Pancreas (tissue), 10 donors: ENCODE measurements at regions not wholly inside any gene's neighbourhood (a gene's known extent, or its start where the extent isn't known, plus 50 kb on each side); places are given as distances from the start of the nearest gene placed in this dataset.

Experiments used
- ATAC-seq, 4 donors: fragments of 200-7000 bp; cut with Tn5 transposase; one replicate each; pipeline versions ENCODE4 v1.8.0 to v1.9.1; 2020; ENCODE audit warnings: mild to moderate bottlenecking in 4 of 4, moderate library complexity in 4 of 4
- DNase-seq, 6 donors: peaks; one replicate each; pipeline ENCODE4 v3.0.0-alpha.2; 2020
- FAIRE-seq: peaks from 2 replicates; lab custom pipeline; 2012; peaks lifted over from hg19 to GRCh38; lab: Jason Lieb, UNC
- H3K27ac ChIP-seq, 4 donors: fragments of 200-600 bp; sonication (generic); 1 replicate in 3 of 4; 2 replicates in 1 of 4; pipeline versions ENCODE4 v1.5.0 to v1.8.0; 2020
- H3K27me3 ChIP-seq, 4 donors: fragments of 200-600 bp; one replicate each; pipeline ENCODE4 v1.8.0; 2021
- H3K36me3 ChIP-seq, 3 donors: fragments of 200-600 bp; sonication (generic) in 1 of 3; one replicate each; pipeline versions ENCODE4 v1.5.0 to v1.8.0; 2020 to 2021
- H3K4me1 ChIP-seq, 3 donors: fragments of 200-600 bp; one replicate each; pipeline ENCODE4 v1.8.0; 2021
- H3K4me3 ChIP-seq, 4 donors: fragments of 200-600 bp; sonication (generic) in 2 of 4; one replicate each; pipeline versions ENCODE4 v1.5.0 to v1.8.0; 2020 to 2021
- H3K9me3 ChIP-seq, 4 donors: fragments of 200-600 bp; one replicate each; pipeline ENCODE4 v1.8.0; 2021
- WGBS, 2 donors: extraction: QIAGEN DNeasy Blood & Tissue Kit; methylation state at CpG; one replicate each; pipeline ENCODE4 v1.1.7; 2013; 5-methylcytosine and 5-hydroxymethylcytosine counted together
- intact Hi-C, 3 donors: fragments of 100-400 bp; cut with DNase I; formaldehyde crosslinking; loops; one replicate each; pipeline versions ENCODE4 v1.11.1 to v1.14.2; 2022
- TF ChIP-seq, protein P1 (sequence below), 4 donors: fragments of 200-600 bp; sonication (generic) in 3 of 4; IDR thresholded peaks; one replicate each; pipeline versions ENCODE4 v1.5.0 to v1.8.0; 2021; ENCODE audit warnings: antibody characterized with exemption in 4 of 4
- donor health status: healthy with polysubstance abuse.
- donor health status: DM: no; HTN: no; CAD: no; lungs with moderate emphysema.
- donor health status: DM: no; HTN: no; CAD: no.
- donor health status: control.
- donor health status: control.
- donor health status: Bipolar disorder and iron deficiency.
- donor health status: DM: yes; HTN: yes; CAD: no.
- donor health status: DM: no; HTN: no; CAD: no.
- donor health status: DM: no; HTN: no; CAD: no.
- donor health status: DM: yes; HTN: yes; CAD: no.

DNA sequence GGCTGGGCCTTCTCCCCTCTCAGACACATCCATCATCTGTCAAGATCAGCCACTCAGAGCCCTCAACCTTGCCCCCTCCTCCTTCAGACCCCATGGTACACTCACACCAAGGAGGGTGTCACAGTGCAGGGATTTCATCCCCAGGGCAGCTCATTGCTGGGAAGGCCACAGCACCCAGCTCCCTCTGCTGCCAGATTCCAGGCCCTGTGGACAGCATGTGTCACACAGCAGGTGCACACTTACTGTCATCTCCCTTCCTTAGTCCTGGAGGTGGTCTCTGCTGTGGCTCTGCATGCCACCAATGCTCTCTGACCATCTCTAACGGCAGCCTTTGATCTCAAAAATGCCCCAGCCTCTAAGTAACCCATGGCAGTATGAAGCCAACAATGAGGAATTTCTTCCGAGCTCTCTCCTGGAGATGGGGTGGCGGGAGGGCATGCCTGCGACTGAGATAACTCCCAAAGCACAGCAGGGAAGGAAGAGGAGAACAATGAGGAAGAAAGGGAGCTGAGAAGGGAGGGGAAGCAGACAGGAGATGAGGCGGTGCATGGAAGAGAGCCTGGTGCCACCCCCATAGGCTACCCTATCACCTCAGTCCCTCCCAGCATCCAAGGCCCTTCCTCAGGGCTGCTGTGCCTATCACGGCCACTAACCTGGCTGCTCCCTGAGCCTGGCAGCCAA, 101.0 kb downstream of the SINHCAF start:
- FAIRE-seq (no peak), DNase-seq (peak in 1 of 6 donors; percentile 12), ATAC-seq (no peak)
- Histone ChIP-seq H3K9me3 (no peaks in the 10 kb centered on the region), H3K27ac (no peak overlapping the region), H3K36me3 (no peaks in the 10 kb centered on the region), H3K27me3 (no peaks in the 10 kb centered on the region), H3K4me3 (no peak overlapping the region), H3K4me1 (peaks cover 0 to 22% (median 12%) of the 10 kb centered on the region in 3 donors)
- WGBS, 2 donors = 79 to 82% methylated on average over 6 of the region's 6 CpGs
- TF ChIP-seq, protein P1, sequence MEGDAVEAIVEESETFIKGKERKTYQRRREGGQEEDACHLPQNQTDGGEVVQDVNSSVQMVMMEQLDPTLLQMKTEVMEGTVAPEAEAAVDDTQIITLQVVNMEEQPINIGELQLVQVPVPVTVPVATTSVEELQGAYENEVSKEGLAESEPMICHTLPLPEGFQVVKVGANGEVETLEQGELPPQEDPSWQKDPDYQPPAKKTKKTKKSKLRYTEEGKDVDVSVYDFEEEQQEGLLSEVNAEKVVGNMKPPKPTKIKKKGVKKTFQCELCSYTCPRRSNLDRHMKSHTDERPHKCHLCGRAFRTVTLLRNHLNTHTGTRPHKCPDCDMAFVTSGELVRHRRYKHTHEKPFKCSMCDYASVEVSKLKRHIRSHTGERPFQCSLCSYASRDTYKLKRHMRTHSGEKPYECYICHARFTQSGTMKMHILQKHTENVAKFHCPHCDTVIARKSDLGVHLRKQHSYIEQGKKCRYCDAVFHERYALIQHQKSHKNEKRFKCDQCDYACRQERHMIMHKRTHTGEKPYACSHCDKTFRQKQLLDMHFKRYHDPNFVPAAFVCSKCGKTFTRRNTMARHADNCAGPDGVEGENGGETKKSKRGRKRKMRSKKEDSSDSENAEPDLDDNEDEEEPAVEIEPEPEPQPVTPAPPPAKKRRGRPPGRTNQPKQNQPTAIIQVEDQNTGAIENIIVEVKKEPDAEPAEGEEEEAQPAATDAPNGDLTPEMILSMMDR (IDR thresholded peaks at IDR 0.05) = no peak
- intact Hi-C loops = no loop called here

DNA sequence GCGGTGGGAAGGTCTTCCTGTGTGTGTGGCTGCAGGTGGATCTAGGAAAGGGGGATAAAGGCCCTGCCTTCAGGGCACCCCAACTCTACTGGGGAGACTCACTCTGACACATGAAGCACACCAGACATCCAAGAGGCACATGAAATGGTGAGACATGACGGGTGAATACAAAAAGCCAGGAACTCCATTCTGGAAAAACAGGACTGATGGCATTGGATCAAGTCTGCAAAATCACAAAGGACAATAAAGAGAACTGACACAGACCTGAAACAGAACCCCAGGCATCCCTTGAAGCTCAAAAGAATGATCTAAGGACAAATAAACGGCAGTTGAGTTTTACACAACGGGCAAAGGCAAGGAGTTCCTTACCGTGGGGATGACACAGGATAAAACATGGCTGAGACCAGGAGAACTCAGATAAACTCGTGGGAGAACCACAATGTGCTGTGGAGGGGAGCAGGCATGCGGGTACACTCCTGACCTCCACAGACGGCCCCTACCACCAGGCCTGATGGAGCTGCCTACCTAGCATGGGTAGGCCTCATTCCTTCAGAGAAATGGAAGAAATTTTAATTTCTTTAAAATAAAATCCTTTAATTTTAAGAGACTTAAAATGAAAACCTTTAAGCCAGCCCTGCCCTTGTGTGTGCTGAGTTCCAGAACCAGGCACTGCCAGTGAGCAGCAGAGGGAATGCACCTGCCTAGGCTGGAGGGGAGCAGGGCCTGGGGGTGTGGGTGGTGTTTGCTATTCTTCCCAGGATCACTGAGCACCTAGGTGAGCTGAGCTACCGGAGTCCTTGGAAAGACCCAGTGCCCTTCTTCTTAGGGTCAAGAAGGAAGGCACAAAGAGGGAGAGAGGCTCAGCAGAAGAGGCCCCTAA, 100.1 kb downstream of the SINHCAF start:
- Histone ChIP-seq H3K4me1 (peaks cover 0 to 23% (median 13%) of the 10 kb centered on the region in 3 donors), H3K27ac (no peak overlapping the region), H3K27me3 (no peaks in the 10 kb centered on the region), H3K9me3 (no peaks in the 10 kb centered on the region), H3K36me3 (no peaks in the 10 kb centered on the region), H3K4me3 (no peak overlapping the region)
- FAIRE-seq = no peak
- TF ChIP-seq, protein P1 (IDR thresholded peaks at IDR 0.05) = no peak
- intact Hi-C loops = no loop called here
- peak in 1 of 6 donors; percentile 18 for DNase-seq
- no peak for ATAC-seq
- WGBS, 2 donors = 68 to 69% methylated on average over 9 of the region's 9 CpGs

DNA sequence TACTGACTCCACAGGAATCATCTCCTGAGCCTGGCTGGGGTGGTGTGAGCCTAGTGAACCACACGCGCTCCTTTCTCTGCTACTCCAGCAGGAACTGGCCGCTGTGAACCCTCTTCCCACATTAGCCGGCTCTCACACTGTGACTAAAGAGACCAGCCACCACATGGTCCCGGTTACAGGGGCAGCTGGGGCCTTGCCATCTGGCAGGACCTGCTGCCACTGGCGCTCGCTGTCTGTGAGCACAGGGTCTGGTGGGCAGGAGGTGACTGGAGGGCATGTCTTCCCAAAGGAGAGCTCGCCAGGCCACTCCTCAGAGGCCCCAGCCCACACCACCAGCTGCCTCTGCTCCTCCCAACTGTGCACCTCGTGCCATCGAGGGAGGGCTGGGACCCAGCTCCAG, 99.3 kb downstream of the SINHCAF start:
- Histone ChIP-seq H3K36me3 (no peaks in the 10 kb centered on the region), H3K4me1 (peaks cover 0 to 23% (median 13%) of the 10 kb centered on the region in 3 donors), H3K4me3 (no peak overlapping the region), H3K9me3 (no peaks in the 10 kb centered on the region), H3K27me3 (no peaks in the 10 kb centered on the region), H3K27ac (no peak overlapping the region)
- intact Hi-C loops = no loop called here
- DNase-seq (peak in 1 of 6 donors; percentile 63), FAIRE-seq (no peak), ATAC-seq (no peak)
- WGBS, 2 donors = 87 to 92% methylated on average over 10 of the region's 10 CpGs
- TF ChIP-seq, protein P1 (IDR thresholded peaks at IDR 0.05) = no peak

DNA sequence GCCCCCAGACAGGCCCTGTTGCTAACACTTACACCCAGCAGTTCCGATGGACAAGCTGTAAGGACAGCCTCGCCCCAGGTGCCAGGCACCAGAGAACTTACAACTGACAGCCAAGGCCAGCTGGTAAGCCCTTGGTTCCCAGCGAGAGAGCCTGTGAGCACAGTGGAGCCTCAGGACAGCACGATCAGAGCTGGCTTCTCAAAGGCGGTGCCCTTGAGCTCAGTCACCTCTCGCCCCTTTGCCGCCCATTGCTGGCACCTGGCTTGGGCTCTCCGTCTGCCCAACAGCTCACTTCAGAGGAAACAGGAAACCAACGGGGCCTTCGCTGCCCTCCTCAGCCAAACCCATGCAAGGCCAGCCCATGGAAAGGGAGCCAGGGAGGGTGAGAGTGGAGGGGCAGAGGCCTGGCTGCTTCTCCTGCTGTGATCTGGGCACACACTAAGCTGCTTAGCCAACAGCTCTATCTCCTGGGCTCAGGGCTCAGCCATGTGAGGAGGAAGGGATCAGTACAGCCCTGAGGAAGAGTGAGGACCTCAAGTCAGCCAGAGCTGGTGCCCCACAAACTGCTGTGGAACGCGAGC, 98.5 kb downstream of the SINHCAF start:
- peak in 3 of 4 donors; percentile 17 to 33 (median 22) for ATAC-seq
- Histone ChIP-seq H3K4me1 (peaks cover 0 to 23% (median 13%) of the 10 kb centered on the region in 3 donors), H3K27me3 (no peaks in the 10 kb centered on the region), H3K36me3 (no peaks in the 10 kb centered on the region), H3K27ac (peak overlapping the region in 2 of 4 donors; percentile 18 to 57), H3K9me3 (no peaks in the 10 kb centered on the region), H3K4me3 (no peak overlapping the region)
- 57 to 58% methylated on average over 12 of the region's 12 CpGs for WGBS, 2 donors
- FAIRE-seq = no peak
- TF ChIP-seq, protein P1 (IDR thresholded peaks at IDR 0.05) = no peak
- intact Hi-C loops = no loop called here
- DNase-seq = peak in 3 of 6 donors; percentile 33 to 47 (median 40)
